ENCODE measurements at regions not wholly inside any gene's neighbourhood (a gene's known extent, or its start where the extent isn't known, plus 50 kb on each side); places are given as distances from the start of the nearest gene placed in this dataset.

DNA sequence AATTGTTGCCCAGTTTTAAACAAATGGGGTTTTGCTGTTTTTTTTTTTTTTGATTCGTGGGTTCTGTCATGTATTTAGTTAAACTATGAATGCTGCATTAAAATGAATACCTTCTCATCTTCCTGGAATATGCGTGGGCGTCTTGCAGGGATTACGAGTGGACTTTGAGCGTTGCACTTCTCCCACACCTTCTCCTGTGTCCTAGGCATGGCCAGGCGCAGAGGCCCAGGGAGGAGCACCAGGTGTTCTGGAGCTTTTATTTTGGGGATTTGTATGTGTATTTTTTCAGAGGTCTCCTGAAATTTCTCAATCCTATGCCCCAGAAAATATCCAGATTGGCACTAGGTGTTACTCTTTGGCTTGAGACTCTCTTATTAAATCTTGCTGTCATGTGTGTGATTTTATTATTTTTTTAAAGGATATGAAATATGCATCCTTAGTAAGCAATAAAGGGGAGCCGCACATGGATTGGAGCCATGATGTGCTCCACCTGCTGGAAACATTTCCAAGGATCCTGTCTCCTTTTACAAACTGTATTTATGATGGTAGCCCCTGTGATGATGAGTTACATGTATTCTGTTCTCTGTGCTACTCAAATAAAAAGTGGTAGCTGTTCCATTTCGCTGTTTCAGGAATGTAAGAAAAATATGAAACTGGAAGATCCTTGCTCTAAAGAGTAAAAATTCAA is 482.2 kb upstream of the KLF6 start:
- no peak for TF ChIP-seq GATA2 (IDR thresholded peaks at IDR 0.05; ENCODE audit: low read depth, low read length)
- TF ChIP-seq GATA3 (IDR thresholded peaks at IDR 0.05; ENCODE audit: low read depth, low read length) = no peak

Data from SH-SY5Y (cell line).